GM10266 (cell line): ENCODE measurements at regions not wholly inside any gene's neighbourhood (a gene's known extent, or its start where the extent isn't known, plus 50 kb on each side); places are given as distances from the start of the nearest gene placed in this dataset.

Experiments used
- DNase-seq: peaks from one replicate; pipeline ENCODE4 v3.0.0; 2012; ENCODE audit errors: extremely low spot score
- CTCF ChIP-seq: IDR thresholded peaks from 2 replicates; pipeline ENCODE4 v1.5.1; 2012; ENCODE audit warnings: mild to moderate bottlenecking, low read depth; ENCODE audit not compliant: control insufficient read depth, insufficient read depth; ENCODE audit errors: missing control alignments

- DNase-seq: no peak
- TF ChIP-seq CTCF: no peak
These were observed 73.6 kb downstream of the KCNJ2 start for GRCh38 chr17:70242781-70243437.

- no peak for TF ChIP-seq CTCF
- no peak for DNase-seq
These were observed 82.4 kb downstream of the KCNJ2 start for GRCh38 chr17:70251706-70252105.

GRCh38 chr17:70254735-70255460 lies 85.6 kb downstream of the KCNJ2 start:
- no peak for TF ChIP-seq CTCF
- DNase-seq: no peak

- DNase-seq: no peak
- TF ChIP-seq CTCF: no peak
These were observed 87.4 kb downstream of the KCNJ2 start for GRCh38 chr17:70256751-70257150.

- no peak for DNase-seq
- no peak for TF ChIP-seq CTCF
These were observed 89.1 kb downstream of the KCNJ2 start for GRCh38 chr17:70258465-70258864.

- TF ChIP-seq CTCF: no peak
- DNase-seq: no peak
These were observed 90.1 kb downstream of the KCNJ2 start for GRCh38 chr17:70259400-70259799.

GRCh38 chr17:70261170-70261569 lies 91.8 kb downstream of the KCNJ2 start:
- TF ChIP-seq CTCF: no peak
- no peak for DNase-seq
